H1 (cell line): ENCODE measurements at regions not wholly inside any gene's neighbourhood (a gene's known extent, or its start where the extent isn't known, plus 50 kb on each side); places are given as distances from the start of the nearest gene placed in this dataset.

Experiments
- CTCF ChIA-PET: fragments of 300-600 bp; sonication (Branson Sonifier 250); formaldehyde crosslinking; loops from one replicate; lab custom pipeline; 2021; ENCODE audit not compliant: partially characterized antibody; lab: Charles Lee
- POLR2A ChIA-PET: fragments of 300-600 bp; sonication (Branson Sonifier 250); formaldehyde crosslinking; loops from one replicate; lab custom pipeline; 2021; ENCODE audit warnings: inconsistent platforms; ENCODE audit not compliant: partially characterized antibody; lab: Charles Lee
- DNase-seq, 2 experiments: peaks; one replicate each; pipeline versions ENCODE4 v3.0.0 to v3.0.0-alpha.2; 2010 to 2022; ENCODE audit warnings: low spot score in 2 of 2, low read depth in 1 of 2, mixed read lengths in 1 of 2
- FAIRE-seq: peaks from 2 replicates; lab custom pipeline; 2011; peaks lifted over from hg19 to GRCh38; lab: Jason Lieb, UNC
- H2AFZ ChIP-seq: 2 replicates; pipeline ENCODE4 v1.8.1; 2012; ENCODE audit warnings: low read length, inconsistent platforms
- H2AK5ac ChIP-seq: 2 replicates; pipeline ENCODE4 v1.6.1; 2013; ENCODE audit warnings: low read depth, low read length
- H2BK120ac ChIP-seq: replicated peaks from 2 replicates; pipeline ENCODE3; 2013; ENCODE audit warnings: low read depth, low read length, inconsistent platforms
- H2BK12ac ChIP-seq: 2 replicates; pipeline ENCODE4 v1.6.1; 2013; ENCODE audit warnings: low read depth, low read length
- H2BK15ac ChIP-seq: 2 replicates; pipeline ENCODE4 v1.6.1; 2013; ENCODE audit warnings: low read length
- H2BK20ac ChIP-seq: 2 replicates; pipeline ENCODE4 v1.6.1; 2013; ENCODE audit warnings: low read length
- H2BK5ac ChIP-seq: 2 replicates; pipeline ENCODE4 v1.6.1; 2013; ENCODE audit warnings: low read depth, low read length
- H3K14ac ChIP-seq: 2 replicates; pipeline ENCODE4 v1.6.1; 2013; ENCODE audit warnings: inconsistent platforms; ENCODE audit not compliant: insufficient read length
- H3K18ac ChIP-seq: 2 replicates; pipeline ENCODE4 v1.6.1; 2013; ENCODE audit warnings: low read length; ENCODE audit errors: extremely low read depth
- H3K23ac ChIP-seq: 2 replicates; pipeline ENCODE4 v1.6.1; 2013; ENCODE audit warnings: inconsistent platforms; ENCODE audit not compliant: insufficient read length
- H3K23me2 ChIP-seq: 2 replicates; pipeline ENCODE4 v1.6.1; 2013; ENCODE audit warnings: low read depth, low read length
- H3K27ac ChIP-seq: 2 replicates; pipeline ENCODE4 v1.6.1; 2011; ENCODE audit warnings: low read depth, low read length, inconsistent platforms
- H3K27me3 ChIP-seq, 4 experiments: replicated peaks in 1 of 4; 1 replicate in 1 of 4; 2 replicates in 3 of 4; pipeline versions ENCODE4 v1.6.1 to v1.8.1; 2011 to 2013; ENCODE audit warnings: low read length in 3 of 4, mild to moderate bottlenecking in 3 of 4, inconsistent platforms in 2 of 4, mixed read lengths in 2 of 4, moderate library complexity in 1 of 4; ENCODE audit not compliant: control insufficient read depth in 3 of 4, insufficient read depth in 3 of 4; ENCODE audit errors: extremely low read depth in 1 of 4
- H3K36me3 ChIP-seq, 4 experiments: 2 replicates each; pipeline versions ENCODE4 v1.6.1 to v1.8.1; 2011 to 2013; ENCODE audit warnings: mild to moderate bottlenecking in 4 of 4, low read length in 3 of 4, moderate library complexity in 2 of 4, control low read depth in 1 of 4, inconsistent platforms in 1 of 4; ENCODE audit not compliant: insufficient read depth in 4 of 4, control insufficient read depth in 2 of 4
- H3K4ac ChIP-seq: replicated peaks from 2 replicates; pipeline ENCODE3; 2013; ENCODE audit warnings: low read length, low read depth, mixed read lengths, inconsistent platforms; ENCODE audit not compliant: insufficient read length
- H3K4me1 ChIP-seq, 4 experiments: replicated peaks in 1 of 4; 1 replicate in 1 of 4; 2 replicates in 3 of 4; pipeline versions ENCODE4 v1.6.1 to v1.8.1; 2011 to 2013; ENCODE audit warnings: low read length in 3 of 4, inconsistent platforms in 2 of 4, mixed read lengths in 1 of 4; ENCODE audit not compliant: insufficient read depth in 4 of 4, control insufficient read depth in 3 of 4
- H3K4me2 ChIP-seq, 2 experiments: 2 replicates each; pipeline versions ENCODE4 v1.6.1 to v1.8.1; 2011 to 2013; ENCODE audit warnings: low read depth in 2 of 2, low read length in 2 of 2, control low read depth in 1 of 2, inconsistent platforms in 1 of 2, mild to moderate bottlenecking in 1 of 2; ENCODE audit not compliant: insufficient read depth in 1 of 2
- H3K4me3 ChIP-seq, 4 experiments: fragments of 200-600, 300-600 bp in 1 of 4; sonication (generic), shearing (Covaris generic), sonication (Bioruptor Twin) in 1 of 4; 2 replicates each; pipeline versions ENCODE4 v1.5.1 to v1.8.1; 2011 to 2016; ENCODE audit warnings: low read length in 4 of 4, low read depth in 3 of 4, control low read depth in 2 of 4, inconsistent platforms in 2 of 4, mild to moderate bottlenecking in 2 of 4, mixed read lengths in 1 of 4, moderate library complexity in 1 of 4; ENCODE audit not compliant: insufficient read depth in 2 of 4; ENCODE audit errors: extremely low read depth in 1 of 4
- H3K56ac ChIP-seq: replicated peaks from 2 replicates; pipeline ENCODE3; 2013; ENCODE audit warnings: low read depth, mild to moderate bottlenecking, mixed read lengths, low read length, inconsistent platforms; ENCODE audit not compliant: insufficient read length
- H3K79me1 ChIP-seq: 2 replicates; pipeline ENCODE4 v1.6.1; 2013; ENCODE audit warnings: low read depth, low read length, control low read depth
- H3K79me2 ChIP-seq, 2 experiments: 2 replicates each; pipeline versions ENCODE4 v1.6.1 to v1.8.1; 2012 to 2013; ENCODE audit warnings: low read length in 2 of 2, mild to moderate bottlenecking in 2 of 2, inconsistent platforms in 1 of 2; ENCODE audit not compliant: insufficient read depth in 2 of 2, control insufficient read depth in 1 of 2
- H3K9ac ChIP-seq, 4 experiments: replicated peaks in 1 of 4; 1 replicate in 1 of 4; 2 replicates in 3 of 4; pipeline versions ENCODE4 v1.6.1 to v1.8.1; 2011 to 2013; ENCODE audit warnings: low read depth in 3 of 4, low read length in 3 of 4, control low read depth in 2 of 4, mild to moderate bottlenecking in 2 of 4, moderate library complexity in 2 of 4, inconsistent platforms in 1 of 4; ENCODE audit errors: extremely low read depth in 1 of 4
- H3K9me3 ChIP-seq, 2 experiments: 2 replicates each; pipeline versions ENCODE4 v1.6.1 to v1.8.1; 2012 to 2013; ENCODE audit warnings: mild to moderate bottlenecking in 2 of 2, moderate library complexity in 2 of 2, control low read depth in 1 of 2, inconsistent platforms in 1 of 2, low read depth in 1 of 2, low read length in 1 of 2, mixed read lengths in 1 of 2; ENCODE audit not compliant: insufficient read depth in 2 of 2
- H4K20me1 ChIP-seq, 2 experiments: replicated peaks in 1 of 2; 2 replicates each; pipeline versions ENCODE3 to v1.8.1; 2011 to 2013; ENCODE audit warnings: inconsistent platforms in 2 of 2, low read length in 2 of 2, mild to moderate bottlenecking in 1 of 2; ENCODE audit not compliant: insufficient read depth in 2 of 2, control insufficient read depth in 1 of 2
- H4K5ac ChIP-seq: 2 replicates; pipeline ENCODE4 v1.6.1; 2013; ENCODE audit warnings: low read length, low read depth, mixed read lengths, inconsistent platforms; ENCODE audit not compliant: insufficient read length
- H4K8ac ChIP-seq: 2 replicates; pipeline ENCODE4 v1.8.0; 2013; ENCODE audit warnings: mild to moderate bottlenecking, moderate library complexity, low read length, inconsistent platforms; ENCODE audit not compliant: insufficient read depth; ENCODE audit errors: extremely low read depth
- H4K91ac ChIP-seq: replicated peaks from 2 replicates; pipeline ENCODE3; 2013; ENCODE audit warnings: low read length, mixed read lengths, inconsistent platforms; ENCODE audit not compliant: insufficient read length
- ASH2L ChIP-seq: fragments of 200-600, 300-600 bp; sonication (generic); IDR thresholded peaks from one replicate; pipeline ENCODE4 v1.7.1; 2017; ENCODE audit warnings: low read length
- BACH1 ChIP-seq: IDR thresholded peaks from 2 replicates; pipeline ENCODE4 v1.6.1; 2012; ENCODE audit warnings: low read length, improper control_type of control experiment
- BCL11A ChIP-seq, 2 experiments: IDR thresholded peaks; one replicate each; pipeline ENCODE4 v1.6.1; 2011; ENCODE audit warnings: low read depth in 2 of 2, low read length in 2 of 2, mild to moderate bottlenecking in 2 of 2
- CHD2 ChIP-seq: IDR thresholded peaks from 2 replicates; pipeline ENCODE4 v1.6.1; 2012; ENCODE audit warnings: low read length, improper control_type of control experiment
- EGR1 ChIP-seq: IDR thresholded peaks from 2 replicates; pipeline ENCODE4 v1.6.1; 2011; ENCODE audit warnings: low read depth, low read length, borderline replicate concordance
- HDAC2 ChIP-seq, 2 experiments: fragments of 300-600 bp in 1 of 2; sonication (generic) in 1 of 2; IDR thresholded peaks; 2 replicates each; pipeline ENCODE4 v1.6.1; 2011 to 2012; ENCODE audit warnings: low read depth in 2 of 2, low read length in 2 of 2, mild to moderate bottlenecking in 2 of 2, moderate library complexity in 2 of 2, borderline replicate concordance in 1 of 2, inconsistent platforms in 1 of 2
- PHF8 ChIP-seq: fragments of 200-600 bp; sonication (generic); conservative IDR thresholded peaks from 2 replicates; pipeline ENCODE4 v1.7.1; 2012; ENCODE audit warnings: low read depth, mild to moderate bottlenecking, inconsistent platforms, low read length, moderate library complexity
- SAP30 ChIP-seq: fragments of 300-600 bp; sonication (generic); IDR thresholded peaks from 2 replicates; pipeline ENCODE4 v1.7.1; 2012; ENCODE audit warnings: low read length, moderate library complexity, mild to moderate bottlenecking, inconsistent platforms; ENCODE audit not compliant: insufficient read depth, insufficient replicate concordance
- SIN3A ChIP-seq, 2 experiments: IDR thresholded peaks in 1 of 2; conservative IDR thresholded peaks in 1 of 2; 2 replicates each; pipeline ENCODE4 v1.6.1; 2011 to 2012; ENCODE audit warnings: low read length in 2 of 2, improper control_type of control experiment in 1 of 2, low read depth in 1 of 2, mild to moderate bottlenecking in 1 of 2
- SIRT6 ChIP-seq: IDR thresholded peaks from one replicate; pipeline ENCODE4 v1.7.1; 2012; ENCODE audit warnings: low read length, inconsistent platforms
- SP2 ChIP-seq: IDR thresholded peaks from 2 replicates; pipeline ENCODE4 v1.6.1; 2012; ENCODE audit warnings: mild to moderate bottlenecking, low read length, inconsistent platforms
- SRF ChIP-seq: IDR thresholded peaks from 2 replicates; pipeline ENCODE4 v1.6.1; 2011; ENCODE audit warnings: mild to moderate bottlenecking, low read depth, low read length, moderate library complexity
- SUZ12 ChIP-seq: fragments of 200-600 bp; sonication (generic); IDR thresholded peaks from 2 replicates; pipeline ENCODE4 v1.6.1; 2012; ENCODE audit warnings: mild to moderate bottlenecking, inconsistent platforms, low read length, moderate library complexity, mixed read lengths
- WGBS, 2 experiments: shearing (Covaris generic) in 1 of 2; methylation state at CpG; one replicate each; pipeline versions ENCODE4 v1.1.6 to v1.1.7; 2013 to 2015; ENCODE audit warnings: low lambda C conversion rate in 2 of 2, mixed read lengths in 2 of 2, inconsistent platforms in 1 of 2, low coverage in 1 of 2, missing lambda C conversion rate in 1 of 2; ENCODE audit not compliant: insufficient replicate concordance in 2 of 2, insufficient coverage in 1 of 2, insufficient read length in 1 of 2; ENCODE audit errors: extremely low coverage in 1 of 2, missing lambda C conversion rate in 1 of 2; 5-methylcytosine and 5-hydroxymethylcytosine counted together
- TF ChIP-seq, protein P1 (sequence below): IDR thresholded peaks from 2 replicates; pipeline ENCODE4 v1.6.1; 2012; ENCODE audit warnings: inconsistent platforms

DNA sequence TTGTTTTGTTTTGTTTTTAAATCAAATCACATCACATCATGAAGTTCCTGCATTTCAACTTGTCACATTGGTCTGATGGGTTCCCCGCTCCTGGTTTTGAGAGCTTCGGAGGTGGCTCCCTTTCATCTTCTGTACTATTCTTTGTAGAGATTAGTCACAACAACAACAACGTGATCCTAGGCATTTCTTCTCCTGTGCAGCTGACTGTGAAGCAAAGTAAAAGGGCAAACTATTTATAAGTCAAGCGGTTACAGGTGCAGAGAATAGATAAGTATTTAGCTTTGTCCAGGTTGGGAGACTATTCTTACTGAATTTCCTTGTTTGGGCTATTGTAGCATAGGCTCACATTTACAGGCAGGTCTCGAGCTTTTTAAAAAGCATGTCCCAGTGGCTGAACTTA is 197.7 kb upstream of the CDKN2B start:
- Histone ChIP-seq H3K23ac (no peak overlapping the region), H4K20me1 (no peaks in the 10 kb centered on the region), H4K5ac (no peak overlapping the region), H3K4ac (no peak overlapping the region), H2BK15ac (no peak overlapping the region), H3K79me2 (no peaks in the 10 kb centered on the region), H4K8ac (no peak overlapping the region), H3K9ac (no peak overlapping the region), H3K79me1 (no peaks in the 10 kb centered on the region), H3K4me2 (no peak overlapping the region), H3K27ac (no peak overlapping the region), H3K23me2 (no peaks in the 10 kb centered on the region), H3K9me3 (no peaks in the 10 kb centered on the region), H3K4me1 (no peaks in the 10 kb centered on the region), H3K14ac (no peak overlapping the region), H3K27me3 (no peaks in the 10 kb centered on the region; a peak in 1 of 7 replicates), H2BK120ac (no peak overlapping the region), H3K18ac (no peak overlapping the region), H2AK5ac (no peak overlapping the region), H2BK20ac (no peak overlapping the region), H3K56ac (no peak overlapping the region), H2AFZ (no peak overlapping the region; the same call in 1 of the 2 replicates), H2BK12ac (no peak overlapping the region), H4K91ac (no peak overlapping the region), H3K36me3 (no peaks in the 10 kb centered on the region), H2BK5ac (no peak overlapping the region), H3K4me3 (no peak overlapping the region)
- WGBS, 2 experiments: 90% methylated on average over 5 of the region's 5 CpGs; no CpG with 5 or more reads in 1 of the 2 experiments
- DNase-seq (no peak), FAIRE-seq (no peak)
- CTCF ChIA-PET: interaction anchor here (0.5 to 1.5 kb wide), 11 partner anchors 8 to 1039 kb away, joined by 3 to 5 read pairs (median 3); no protein-coding TSS in a partner anchor
- POLR2A ChIA-PET: no interaction called here
- no peak for TF ChIP-seq SIRT6
- TF ChIP-seq BACH1: no peak
- TF ChIP-seq PHF8: no peak
- TF ChIP-seq BCL11A (IDR thresholded peaks at IDR 0.05; ENCODE audit: low read depth in 2 of 2, low read length in 2 of 2): no peak
- TF ChIP-seq CHD2: no peak
- TF ChIP-seq SUZ12: no peak
- no peak for TF ChIP-seq SRF
- TF ChIP-seq HDAC2 (IDR thresholded peaks at IDR 0.05; ENCODE audit: borderline replicate concordance in 1 of 2, low read depth in 2 of 2, low read length in 2 of 2): no peak
- TF ChIP-seq EGR1: no peak
- no peak for TF ChIP-seq SAP30
- TF ChIP-seq, protein P1, sequence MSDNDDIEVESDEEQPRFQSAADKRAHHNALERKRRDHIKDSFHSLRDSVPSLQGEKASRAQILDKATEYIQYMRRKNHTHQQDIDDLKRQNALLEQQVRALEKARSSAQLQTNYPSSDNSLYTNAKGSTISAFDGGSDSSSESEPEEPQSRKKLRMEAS: no peak
- no peak for TF ChIP-seq SP2
- TF ChIP-seq SIN3A (conservative IDR thresholded peaks at IDR 0.05 in 1 of 2, IDR thresholded peaks at IDR 0.05 in 1 of 2; ENCODE audit: low read depth in 1 of 2, low read length in 2 of 2): no peak
- TF ChIP-seq ASH2L: no peak
